ENCODE measurements at regions not wholly inside any gene's neighbourhood (a gene's known extent, or its start where the extent isn't known, plus 50 kb on each side); places are given as distances from the start of the nearest gene placed in this dataset.
"Not testable (repeated sequence)": the region's sequence is repeated elsewhere in the genome, so short reads cannot be mapped to it uniquely, and the experiment has no call there.

GRCh38 chr4:179666226-179666625, 2224.0 kb upstream of the AGA start:
- intact Hi-C loops (cut with DNase I): no loop called here
- H3K9me3 ChIP-seq: peaks cover 0 to 9% (median 0%) of the 10 kb centered on the region in 4 donors
- H3K27me3 ChIP-seq: no peaks in the 10 kb centered on the region
- H3K27ac ChIP-seq (replicated peaks in 1 of 4): no peak overlapping the region
- no peak for DNase-seq (ENCODE audit: extremely low spot score)
- no peaks in the 10 kb centered on the region for H3K36me3 ChIP-seq
- no peak overlapping the region for H3K4me3 ChIP-seq
- WGBS: 77% methylated on average over 2 of the region's 3 CpGs
- TF ChIP-seq POLR2AphosphoS5 (IDR thresholded peaks at IDR 0.05) (no peak), CTCF (IDR thresholded peaks at IDR 0.05) (no peak), POLR2A (IDR thresholded peaks at IDR 0.05; ENCODE audit: low read depth) (no peak)
- H3K4me1 ChIP-seq: no peaks in the 10 kb centered on the region

GRCh38 chr4:179671609-179672008, 2229.4 kb upstream of the AGA start:
- no peak for DNase-seq (ENCODE audit: extremely low spot score)
- H3K4me1 ChIP-seq: no peaks in the 10 kb centered on the region
- H3K4me3 ChIP-seq: no peak overlapping the region
- TF ChIP-seq POLR2AphosphoS5 (IDR thresholded peaks at IDR 0.05) (no peak), CTCF (IDR thresholded peaks at IDR 0.05) (no peak), EP300 (IDR thresholded peaks at IDR 0.05) (no peak), POLR2A (IDR thresholded peaks at IDR 0.05; ENCODE audit: low read depth) (no peak)
- H3K27ac ChIP-seq (replicated peaks in 1 of 4): no peak overlapping the region
- intact Hi-C loops (cut with DNase I): no loop called here
- H3K27me3 ChIP-seq: no peaks in the 10 kb centered on the region
- peaks cover 0 to 16% (median 6%) of the 10 kb centered on the region in 4 donors for H3K9me3 ChIP-seq
- no peaks in the 10 kb centered on the region for H3K36me3 ChIP-seq
- 64% methylated on average over 2 of the region's 2 CpGs for WGBS

- intact Hi-C loops (cut with DNase I): no loop called here
- no peak overlapping the region for H3K4me3 ChIP-seq
- H3K4me1 ChIP-seq: no peaks in the 10 kb centered on the region
- H3K9me3 ChIP-seq: peaks cover 0 to 16% (median 6%) of the 10 kb centered on the region in 4 donors
- H3K27me3 ChIP-seq: no peaks in the 10 kb centered on the region
- no peaks in the 10 kb centered on the region for H3K36me3 ChIP-seq
- no peak overlapping the region for H3K27ac ChIP-seq (replicated peaks in 1 of 4)
- WGBS: 82% methylated on average over 8 of the region's 8 CpGs
- TF ChIP-seq POLR2A (IDR thresholded peaks at IDR 0.05; ENCODE audit: low read depth) (no peak), EP300 (IDR thresholded peaks at IDR 0.05) (no peak), CTCF (IDR thresholded peaks at IDR 0.05) (no peak), POLR2AphosphoS5 (IDR thresholded peaks at IDR 0.05) (no peak)
- no peak for DNase-seq (ENCODE audit: extremely low spot score)
Measured at GRCh38 chr4:179678093-179678814, 2236.0 kb upstream of the AGA start.

GRCh38 chr4:179683661-179684060, 2241.4 kb upstream of the AGA start:
- H3K27ac ChIP-seq (replicated peaks in 1 of 4); H3K27me3 ChIP-seq; H3K9me3 ChIP-seq; H3K4me3 ChIP-seq; DNase-seq (ENCODE audit: extremely low spot score); H3K4me1 ChIP-seq; intact Hi-C loops (cut with DNase I); H3K36me3 ChIP-seq: not testable (repeated sequence)
- 80% methylated on average over 4 of the region's 4 CpGs for WGBS

GRCh38 chr4:179692222-179692621, 2250.0 kb upstream of the AGA start:
- DNase-seq (ENCODE audit: extremely low spot score): no peak
- TF ChIP-seq CTCF (IDR thresholded peaks at IDR 0.05) (no peak), POLR2A (IDR thresholded peaks at IDR 0.05; ENCODE audit: low read depth) (no peak), POLR2AphosphoS5 (IDR thresholded peaks at IDR 0.05) (no peak), EP300 (IDR thresholded peaks at IDR 0.05) (no peak)
- Histone ChIP-seq H3K27me3 (no peaks in the 10 kb centered on the region), H3K4me3 (no peak overlapping the region), H3K36me3 (no peaks in the 10 kb centered on the region), H3K27ac (replicated peaks in 1 of 4) (no peak overlapping the region), H3K4me1 (no peaks in the 10 kb centered on the region), H3K9me3 (no peaks in the 10 kb centered on the region)
- WGBS: 43% methylated on average over 1 of the region's 1 CpG
- intact Hi-C loops (cut with DNase I): no loop called here

Data from esophagus muscularis mucosa (tissue), 4 donors.